DND-41 (cell line): ENCODE measurements at regions not wholly inside any gene's neighbourhood (a gene's known extent, or its start where the extent isn't known, plus 50 kb on each side); places are given as distances from the start of the nearest gene placed in this dataset.

Experiments used
- EZH2 ChIP-seq: IDR thresholded peaks from 3 replicates; pipeline ENCODE4 v1.6.1; 2012; ENCODE audit warnings: borderline replicate concordance, low read depth, mild to moderate bottlenecking, moderate library complexity, low read length, inconsistent platforms; ENCODE audit not compliant: severe bottlenecking
- TF ChIP-seq, protein P1 (sequence below): IDR thresholded peaks from 2 replicates; pipeline ENCODE4 v1.5.1; 2012; ENCODE audit warnings: borderline replicate concordance, low read length, moderate library complexity, mild to moderate bottlenecking; ENCODE audit not compliant: poor library complexity, severe bottlenecking; ENCODE audit errors: extremely low read depth

DNA sequence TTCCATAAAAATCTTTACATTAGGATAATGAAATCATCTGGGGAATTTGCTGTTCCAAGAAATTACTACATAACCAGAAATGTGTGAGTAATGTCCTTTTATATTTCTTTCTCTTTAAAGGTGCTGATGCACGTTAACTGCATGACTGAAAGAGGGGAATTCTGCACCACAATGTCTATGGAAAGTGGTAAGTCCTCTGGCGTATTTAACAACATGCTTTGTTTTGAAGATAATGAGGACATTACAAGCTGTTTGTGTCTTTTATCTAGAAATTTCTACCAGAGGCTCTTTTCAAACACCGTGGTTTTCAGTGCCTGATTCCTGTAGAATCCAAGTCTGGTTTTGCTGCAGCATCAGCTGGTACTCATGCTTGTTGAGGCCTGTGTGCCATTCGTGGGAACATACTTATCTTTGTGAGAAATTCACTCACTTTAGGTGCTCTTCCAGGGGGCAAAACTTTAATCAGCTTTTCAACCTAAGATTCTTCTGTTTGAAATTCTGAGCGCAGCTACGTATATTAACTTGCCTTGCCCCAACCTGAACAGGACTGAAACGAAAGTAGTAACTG, 257.2 kb downstream of the PDHA2 start:
- TF ChIP-seq, protein P1, sequence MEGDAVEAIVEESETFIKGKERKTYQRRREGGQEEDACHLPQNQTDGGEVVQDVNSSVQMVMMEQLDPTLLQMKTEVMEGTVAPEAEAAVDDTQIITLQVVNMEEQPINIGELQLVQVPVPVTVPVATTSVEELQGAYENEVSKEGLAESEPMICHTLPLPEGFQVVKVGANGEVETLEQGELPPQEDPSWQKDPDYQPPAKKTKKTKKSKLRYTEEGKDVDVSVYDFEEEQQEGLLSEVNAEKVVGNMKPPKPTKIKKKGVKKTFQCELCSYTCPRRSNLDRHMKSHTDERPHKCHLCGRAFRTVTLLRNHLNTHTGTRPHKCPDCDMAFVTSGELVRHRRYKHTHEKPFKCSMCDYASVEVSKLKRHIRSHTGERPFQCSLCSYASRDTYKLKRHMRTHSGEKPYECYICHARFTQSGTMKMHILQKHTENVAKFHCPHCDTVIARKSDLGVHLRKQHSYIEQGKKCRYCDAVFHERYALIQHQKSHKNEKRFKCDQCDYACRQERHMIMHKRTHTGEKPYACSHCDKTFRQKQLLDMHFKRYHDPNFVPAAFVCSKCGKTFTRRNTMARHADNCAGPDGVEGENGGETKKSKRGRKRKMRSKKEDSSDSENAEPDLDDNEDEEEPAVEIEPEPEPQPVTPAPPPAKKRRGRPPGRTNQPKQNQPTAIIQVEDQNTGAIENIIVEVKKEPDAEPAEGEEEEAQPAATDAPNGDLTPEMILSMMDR, result no peak
- no peak for TF ChIP-seq EZH2
